Liver (tissue), 8 donors: ENCODE measurements at regions not wholly inside any gene's neighbourhood (a gene's known extent, or its start where the extent isn't known, plus 50 kb on each side); places are given as distances from the start of the nearest gene placed in this dataset.

ENCODE experiments used
- DNase-seq: peaks from one replicate; pipeline ENCODE4 v3.0.0-alpha.2; 2017; ENCODE audit warnings: low spot score
- H3K27ac ChIP-seq, 2 donors: one replicate each; pipeline ENCODE4 v1.7.0; 2013; ENCODE audit warnings: inconsistent platforms in 2 of 2, low read length in 2 of 2, control low read depth in 1 of 2, low read depth in 1 of 2, mild to moderate bottlenecking in 1 of 2
- H3K27me3 ChIP-seq, 4 donors: one replicate each; pipeline versions ENCODE4 v1.6.1 to v1.7.0; 2013; ENCODE audit warnings: low read length in 3 of 4, inconsistent platforms in 1 of 4, mild to moderate bottlenecking in 1 of 4, moderate library complexity in 1 of 4; ENCODE audit not compliant: control insufficient read depth in 4 of 4, insufficient read depth in 4 of 4
- H3K36me3 ChIP-seq, 4 donors: one replicate each; pipeline versions ENCODE4 v1.6.1 to v1.7.0; 2013; ENCODE audit warnings: low read length in 3 of 4, mild to moderate bottlenecking in 3 of 4, low read depth in 1 of 4, moderate library complexity in 1 of 4; ENCODE audit not compliant: control insufficient read depth in 4 of 4, insufficient read depth in 3 of 4
- H3K4me1 ChIP-seq, 4 donors: one replicate each; pipeline versions ENCODE4 v1.6.1 to v1.7.0; 2013; ENCODE audit warnings: low read length in 3 of 4, mild to moderate bottlenecking in 3 of 4, moderate library complexity in 1 of 4; ENCODE audit not compliant: control insufficient read depth in 4 of 4, insufficient read depth in 4 of 4
- H3K4me3 ChIP-seq, 3 donors: one replicate each; pipeline versions ENCODE4 v1.6.1 to v1.7.0; 2013; ENCODE audit warnings: low read length in 3 of 3, control low read depth in 1 of 3, low read depth in 1 of 3, mild to moderate bottlenecking in 1 of 3
- H3K9ac ChIP-seq, 2 donors: one replicate each; pipeline ENCODE4 v1.7.0; 2013; ENCODE audit warnings: low read length in 2 of 2, mild to moderate bottlenecking in 2 of 2, moderate library complexity in 2 of 2, control low read depth in 1 of 2, low read depth in 1 of 2
- H3K9me3 ChIP-seq, 4 donors: one replicate each; pipeline versions ENCODE4 v1.6.1 to v1.7.0; 2013; ENCODE audit warnings: low read length in 3 of 4; ENCODE audit not compliant: control insufficient read depth in 4 of 4
- EGR1 ChIP-seq, 2 donors: IDR thresholded peaks; 2 replicates each; pipeline ENCODE4 v1.6.1; 2016 to 2018; ENCODE audit warnings: antibody characterized with exemption in 2 of 2, low read depth in 2 of 2
- FOXA1 ChIP-seq: IDR thresholded peaks from 2 replicates; pipeline ENCODE4 v1.6.1; 2016; ENCODE audit warnings: antibody characterized with exemption
- FOXA2 ChIP-seq: IDR thresholded peaks from 2 replicates; pipeline ENCODE4 v1.6.1; 2016; ENCODE audit warnings: antibody characterized with exemption
- GABPA ChIP-seq, 2 donors: IDR thresholded peaks in 1 of 2; conservative IDR thresholded peaks in 1 of 2; 2 replicates each; pipeline ENCODE4 v1.6.1; 2016; ENCODE audit warnings: antibody characterized with exemption in 2 of 2, mild to moderate bottlenecking in 1 of 2, moderate library complexity in 1 of 2
- HNF4A ChIP-seq, 2 donors: conservative IDR thresholded peaks; 2 replicates each; pipeline ENCODE4 v1.6.1; 2016; ENCODE audit warnings: antibody characterized with exemption in 2 of 2, mild to moderate bottlenecking in 2 of 2
- HNF4G ChIP-seq: IDR thresholded peaks from 2 replicates; pipeline ENCODE4 v1.6.1; 2016; ENCODE audit warnings: antibody characterized with exemption
- JUND ChIP-seq, 2 donors: IDR thresholded peaks; 2 replicates each; pipeline ENCODE4 v1.6.1; 2016; ENCODE audit warnings: antibody characterized with exemption in 2 of 2
- NR2F2 ChIP-seq: IDR thresholded peaks from 2 replicates; pipeline ENCODE4 v1.6.1; 2016; ENCODE audit warnings: antibody characterized with exemption
- RAD21 ChIP-seq, 2 donors: IDR thresholded peaks; 2 replicates each; pipeline ENCODE4 v1.6.1; 2016; ENCODE audit warnings: antibody characterized with exemption in 2 of 2, mild to moderate bottlenecking in 2 of 2
- RXRA ChIP-seq, 2 donors: IDR thresholded peaks; 2 replicates each; pipeline ENCODE4 v1.6.1; 2017 to 2018; ENCODE audit warnings: antibody characterized with exemption in 2 of 2, mild to moderate bottlenecking in 1 of 2
- SP1 ChIP-seq: IDR thresholded peaks from 2 replicates; pipeline ENCODE4 v1.6.1; 2018; ENCODE audit warnings: antibody characterized with exemption, mild to moderate bottlenecking
- TAF1 ChIP-seq: conservative IDR thresholded peaks from 2 replicates; pipeline ENCODE4 v1.6.1; 2016; ENCODE audit warnings: antibody characterized with exemption, mild to moderate bottlenecking
- WGBS: extraction: QIAGEN DNeasy Blood & Tissue Kit; methylation state at CpG from one replicate; pipeline ENCODE4 v1.1.7; 2013; 5-methylcytosine and 5-hydroxymethylcytosine counted together
- TF ChIP-seq, protein P1 (sequence below): fragments of 150-350 bp; IDR thresholded peaks from 2 replicates; pipeline ENCODE4 v1.5.1; 2017; ENCODE audit warnings: improper control_type of control experiment, low read depth, low read length; ENCODE audit not compliant: missing input control
- TF ChIP-seq, protein P2 (sequence below): IDR thresholded peaks from 2 replicates; pipeline ENCODE4 v1.6.1; 2016; ENCODE audit warnings: antibody characterized with exemption, mild to moderate bottlenecking
- TF ChIP-seq, protein P3 (sequence below): IDR thresholded peaks from 2 replicates; pipeline ENCODE4 v1.6.1; 2016; ENCODE audit warnings: antibody characterized with exemption
- TF ChIP-seq, protein P4 (sequence below): IDR thresholded peaks from 2 replicates; pipeline ENCODE4 v1.6.1; 2016; ENCODE audit warnings: antibody characterized with exemption
- TF ChIP-seq, protein P5 (sequence below): IDR thresholded peaks from 2 replicates; pipeline ENCODE4 v1.6.1; 2016; ENCODE audit warnings: antibody characterized with exemption
- donor health status: healthy.
- donor health status: healthy.
- donor health status: healthy.
- donor health status: healthy.
- donor health status: healthy.

DNA sequence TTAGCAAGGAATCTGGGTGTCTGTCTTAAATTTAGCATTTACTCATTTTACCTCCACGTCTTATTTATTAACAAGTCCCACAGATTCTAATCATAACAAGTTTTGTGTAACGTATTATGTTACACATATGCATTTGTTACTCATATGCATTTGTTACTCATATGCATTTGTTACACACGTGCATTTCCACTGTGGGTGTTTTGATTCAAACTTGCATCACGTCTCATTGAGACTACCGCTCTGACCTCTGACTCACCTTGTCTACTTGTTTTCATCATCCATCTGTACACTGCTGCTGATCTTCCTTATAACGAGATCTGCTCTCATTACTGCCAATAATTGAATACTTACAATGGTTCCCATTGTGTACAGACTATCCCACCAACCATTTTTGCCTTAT lies 1141.4 kb downstream of the TBL1XR1 start:
- H3K9ac ChIP-seq, result no peak overlapping the region
- 87% methylated on average over 6 of the region's 6 CpGs for WGBS
- H3K4me3 ChIP-seq, result no peak overlapping the region
- H3K27ac ChIP-seq, result no peak overlapping the region
- TF ChIP-seq TAF1 (no peak), RXRA (IDR thresholded peaks at IDR 0.05) (no peak), HNF4A (conservative IDR thresholded peaks at IDR 0.05) (no peak), FOXA1 (no peak), EGR1 (IDR thresholded peaks at IDR 0.05; ENCODE audit: low read depth in 2 of 2) (no peak), RAD21 (IDR thresholded peaks at IDR 0.05) (no peak), FOXA2 (no peak)
- TF ChIP-seq, protein P1, sequence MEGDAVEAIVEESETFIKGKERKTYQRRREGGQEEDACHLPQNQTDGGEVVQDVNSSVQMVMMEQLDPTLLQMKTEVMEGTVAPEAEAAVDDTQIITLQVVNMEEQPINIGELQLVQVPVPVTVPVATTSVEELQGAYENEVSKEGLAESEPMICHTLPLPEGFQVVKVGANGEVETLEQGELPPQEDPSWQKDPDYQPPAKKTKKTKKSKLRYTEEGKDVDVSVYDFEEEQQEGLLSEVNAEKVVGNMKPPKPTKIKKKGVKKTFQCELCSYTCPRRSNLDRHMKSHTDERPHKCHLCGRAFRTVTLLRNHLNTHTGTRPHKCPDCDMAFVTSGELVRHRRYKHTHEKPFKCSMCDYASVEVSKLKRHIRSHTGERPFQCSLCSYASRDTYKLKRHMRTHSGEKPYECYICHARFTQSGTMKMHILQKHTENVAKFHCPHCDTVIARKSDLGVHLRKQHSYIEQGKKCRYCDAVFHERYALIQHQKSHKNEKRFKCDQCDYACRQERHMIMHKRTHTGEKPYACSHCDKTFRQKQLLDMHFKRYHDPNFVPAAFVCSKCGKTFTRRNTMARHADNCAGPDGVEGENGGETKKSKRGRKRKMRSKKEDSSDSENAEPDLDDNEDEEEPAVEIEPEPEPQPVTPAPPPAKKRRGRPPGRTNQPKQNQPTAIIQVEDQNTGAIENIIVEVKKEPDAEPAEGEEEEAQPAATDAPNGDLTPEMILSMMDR, result no peak
- no peaks in the 10 kb centered on the region for H3K27me3 ChIP-seq
- H3K36me3 ChIP-seq, result no peaks in the 10 kb centered on the region
- DNase-seq, result no peak
- no peaks in the 10 kb centered on the region for H3K4me1 ChIP-seq
- H3K9me3 ChIP-seq, result no peaks in the 10 kb centered on the region

DNA sequence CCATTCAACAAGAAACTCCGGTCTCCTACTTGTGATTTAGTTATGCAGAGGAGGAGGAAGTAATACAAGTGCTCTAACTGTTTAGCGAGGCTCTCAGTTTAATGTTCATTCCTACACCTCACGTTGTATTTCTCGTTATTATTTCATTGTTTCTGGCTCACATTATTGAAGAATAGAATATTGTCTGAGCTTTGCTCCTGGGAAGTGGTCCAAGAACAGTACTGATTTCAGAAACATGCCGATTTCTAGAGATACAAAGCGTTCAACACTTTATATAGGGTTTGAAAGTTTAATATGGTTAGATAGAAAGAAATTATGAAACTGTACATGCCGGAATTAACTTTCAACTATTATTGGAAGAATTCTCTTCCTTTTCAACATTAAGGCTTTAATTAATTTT lies 1145.5 kb downstream of the TBL1XR1 start:
- H3K36me3 ChIP-seq, result no peaks in the 10 kb centered on the region
- no peaks in the 10 kb centered on the region for H3K9me3 ChIP-seq
- no peak overlapping the region for H3K27ac ChIP-seq
- H3K9ac ChIP-seq, result no peak overlapping the region
- H3K27me3 ChIP-seq, result no peaks in the 10 kb centered on the region
- 86% methylated on average over 7 of the region's 7 CpGs for WGBS
- DNase-seq, result no peak
- no peak for TF ChIP-seq HNF4A (conservative IDR thresholded peaks at IDR 0.05)
- no peak for TF ChIP-seq RAD21 (IDR thresholded peaks at IDR 0.05)
- no peak for TF ChIP-seq JUND (IDR thresholded peaks at IDR 0.05)
- TF ChIP-seq FOXA1, result no peak
- no peak for TF ChIP-seq EGR1 (IDR thresholded peaks at IDR 0.05; ENCODE audit: low read depth in 2 of 2)
- TF ChIP-seq SP1, result no peak
- no peak for TF ChIP-seq FOXA2
- TF ChIP-seq RXRA (IDR thresholded peaks at IDR 0.05), result no peak
- TF ChIP-seq, protein P2, sequence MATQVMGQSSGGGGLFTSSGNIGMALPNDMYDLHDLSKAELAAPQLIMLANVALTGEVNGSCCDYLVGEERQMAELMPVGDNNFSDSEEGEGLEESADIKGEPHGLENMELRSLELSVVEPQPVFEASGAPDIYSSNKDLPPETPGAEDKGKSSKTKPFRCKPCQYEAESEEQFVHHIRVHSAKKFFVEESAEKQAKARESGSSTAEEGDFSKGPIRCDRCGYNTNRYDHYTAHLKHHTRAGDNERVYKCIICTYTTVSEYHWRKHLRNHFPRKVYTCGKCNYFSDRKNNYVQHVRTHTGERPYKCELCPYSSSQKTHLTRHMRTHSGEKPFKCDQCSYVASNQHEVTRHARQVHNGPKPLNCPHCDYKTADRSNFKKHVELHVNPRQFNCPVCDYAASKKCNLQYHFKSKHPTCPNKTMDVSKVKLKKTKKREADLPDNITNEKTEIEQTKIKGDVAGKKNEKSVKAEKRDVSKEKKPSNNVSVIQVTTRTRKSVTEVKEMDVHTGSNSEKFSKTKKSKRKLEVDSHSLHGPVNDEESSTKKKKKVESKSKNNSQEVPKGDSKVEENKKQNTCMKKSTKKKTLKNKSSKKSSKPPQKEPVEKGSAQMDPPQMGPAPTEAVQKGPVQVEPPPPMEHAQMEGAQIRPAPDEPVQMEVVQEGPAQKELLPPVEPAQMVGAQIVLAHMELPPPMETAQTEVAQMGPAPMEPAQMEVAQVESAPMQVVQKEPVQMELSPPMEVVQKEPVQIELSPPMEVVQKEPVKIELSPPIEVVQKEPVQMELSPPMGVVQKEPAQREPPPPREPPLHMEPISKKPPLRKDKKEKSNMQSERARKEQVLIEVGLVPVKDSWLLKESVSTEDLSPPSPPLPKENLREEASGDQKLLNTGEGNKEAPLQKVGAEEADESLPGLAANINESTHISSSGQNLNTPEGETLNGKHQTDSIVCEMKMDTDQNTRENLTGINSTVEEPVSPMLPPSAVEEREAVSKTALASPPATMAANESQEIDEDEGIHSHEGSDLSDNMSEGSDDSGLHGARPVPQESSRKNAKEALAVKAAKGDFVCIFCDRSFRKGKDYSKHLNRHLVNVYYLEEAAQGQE, result no peak
- TF ChIP-seq, protein P1, result no peak
- TF ChIP-seq, protein P3, sequence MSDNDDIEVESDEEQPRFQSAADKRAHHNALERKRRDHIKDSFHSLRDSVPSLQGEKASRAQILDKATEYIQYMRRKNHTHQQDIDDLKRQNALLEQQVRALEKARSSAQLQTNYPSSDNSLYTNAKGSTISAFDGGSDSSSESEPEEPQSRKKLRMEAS, result no peak
- TF ChIP-seq, protein P4, sequence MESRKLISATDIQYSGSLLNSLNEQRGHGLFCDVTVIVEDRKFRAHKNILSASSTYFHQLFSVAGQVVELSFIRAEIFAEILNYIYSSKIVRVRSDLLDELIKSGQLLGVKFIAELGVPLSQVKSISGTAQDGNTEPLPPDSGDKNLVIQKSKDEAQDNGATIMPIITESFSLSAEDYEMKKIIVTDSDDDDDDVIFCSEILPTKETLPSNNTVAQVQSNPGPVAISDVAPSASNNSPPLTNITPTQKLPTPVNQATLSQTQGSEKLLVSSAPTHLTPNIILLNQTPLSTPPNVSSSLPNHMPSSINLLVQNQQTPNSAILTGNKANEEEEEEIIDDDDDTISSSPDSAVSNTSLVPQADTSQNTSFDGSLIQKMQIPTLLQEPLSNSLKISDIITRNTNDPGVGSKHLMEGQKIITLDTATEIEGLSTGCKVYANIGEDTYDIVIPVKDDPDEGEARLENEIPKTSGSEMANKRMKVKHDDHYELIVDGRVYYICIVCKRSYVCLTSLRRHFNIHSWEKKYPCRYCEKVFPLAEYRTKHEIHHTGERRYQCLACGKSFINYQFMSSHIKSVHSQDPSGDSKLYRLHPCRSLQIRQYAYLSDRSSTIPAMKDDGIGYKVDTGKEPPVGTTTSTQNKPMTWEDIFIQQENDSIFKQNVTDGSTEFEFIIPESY, result no peak
- TF ChIP-seq, protein P5, sequence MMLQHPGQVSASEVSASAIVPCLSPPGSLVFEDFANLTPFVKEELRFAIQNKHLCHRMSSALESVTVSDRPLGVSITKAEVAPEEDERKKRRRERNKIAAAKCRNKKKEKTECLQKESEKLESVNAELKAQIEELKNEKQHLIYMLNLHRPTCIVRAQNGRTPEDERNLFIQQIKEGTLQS, result no peak
- no peak for TF ChIP-seq NR2F2
- no peak for TF ChIP-seq TAF1
- TF ChIP-seq GABPA (IDR thresholded peaks at IDR 0.05 in 1 of 2, conservative IDR thresholded peaks at IDR 0.05 in 1 of 2), result no peak
- TF ChIP-seq HNF4G, result no peak
- H3K4me1 ChIP-seq, result no peaks in the 10 kb centered on the region
- H3K4me3 ChIP-seq, result no peak overlapping the region
